NCI-H526 (cell line): ENCODE measurements at regions not wholly inside any gene's neighbourhood (a gene's known extent, or its start where the extent isn't known, plus 50 kb on each side); places are given as distances from the start of the nearest gene placed in this dataset.
"Not testable (repeated sequence)": the region's sequence is repeated elsewhere in the genome, so short reads cannot be mapped to it uniquely, and the experiment has no call there.

Source experiments
- DNase-seq, 2 experiments: peaks; one replicate each; lab custom pipeline; 2025; lab: John Stamatoyannopoulos, UW

GRCh38 chr10:93221171-93221496 is 147.4 kb downstream of the CYP26A1 start:
- DNase-seq: no peak

DNA sequence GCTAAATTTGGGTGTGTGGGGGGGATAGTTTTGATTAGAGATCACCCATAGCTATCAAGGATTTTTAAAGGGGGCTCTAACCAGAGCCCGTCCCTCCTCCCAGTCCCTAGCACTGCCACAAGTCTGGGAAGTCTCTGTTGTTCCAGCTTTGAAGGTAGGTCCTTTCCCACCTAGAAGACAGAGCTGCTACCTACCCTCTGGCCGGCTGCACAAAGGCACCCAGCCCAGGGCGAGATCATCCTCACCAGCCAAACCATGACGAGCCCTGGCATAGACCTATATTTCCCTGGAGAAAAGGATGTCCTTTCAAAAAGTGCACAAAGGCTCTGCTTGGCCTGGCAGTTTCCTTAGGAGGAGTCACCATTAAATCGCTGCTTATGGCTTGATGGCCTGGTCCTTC is 147.8 kb downstream of the CYP26A1 start:
- DNase-seq: no peak

- no peak for DNase-seq
These were observed 148.6 kb downstream of the CYP26A1 start for GRCh38 chr10:93222211-93222754.

GRCh38 chr10:93222876-93223275 is 149.2 kb downstream of the CYP26A1 start:
- no peak for DNase-seq

- no peak for DNase-seq
These were observed 149.6 kb downstream of the CYP26A1 start for GRCh38 chr10:93223336-93223735.

GRCh38 chr10:93224005-93224779 is 150.5 kb downstream of the CYP26A1 start:
- DNase-seq: no peak

- DNase-seq: no peak
These were observed 152.2 kb downstream of the CYP26A1 start for GRCh38 chr10:93225938-93226337.

DNA sequence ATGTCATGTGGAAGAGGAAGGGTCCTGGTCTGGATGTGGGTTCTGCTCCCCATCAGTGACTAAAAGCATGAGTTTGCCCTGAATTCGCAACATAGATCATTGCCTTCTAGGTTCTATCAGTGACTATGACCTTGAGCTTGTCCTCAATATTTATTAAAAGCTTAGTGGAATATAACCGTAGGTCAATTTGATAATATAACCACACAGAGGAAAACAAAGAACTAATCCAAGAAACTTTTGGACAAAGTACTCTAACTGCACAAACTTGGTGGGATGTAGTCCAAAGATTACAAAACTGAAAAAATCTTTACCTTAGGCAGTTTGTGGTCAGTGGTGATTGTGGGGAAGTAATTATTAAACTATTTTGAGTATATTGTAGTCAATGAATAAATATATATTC is 152.9 kb downstream of the CYP26A1 start:
- no peak for DNase-seq

DNA sequence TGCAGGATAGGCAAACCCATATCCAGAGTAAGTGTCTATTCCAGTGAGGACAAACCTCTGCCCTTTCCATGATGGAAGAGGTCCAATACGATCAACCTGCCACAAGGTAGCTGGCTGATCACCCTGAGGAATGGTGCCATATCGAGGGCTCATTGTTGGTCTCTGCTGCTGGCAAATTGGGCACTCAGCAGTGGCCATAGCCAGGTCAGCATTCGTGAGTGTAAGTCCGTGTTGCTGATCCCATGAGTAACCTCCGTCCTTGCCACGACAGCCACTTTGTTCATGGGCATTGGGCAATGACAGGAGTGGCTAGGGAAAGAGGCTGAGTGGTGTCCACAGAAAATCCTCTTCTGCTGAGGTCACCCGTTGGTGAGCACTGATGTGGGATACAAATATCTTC is 156.9 kb downstream of the CYP26A1 start:
- not testable (repeated sequence) for DNase-seq

DNA sequence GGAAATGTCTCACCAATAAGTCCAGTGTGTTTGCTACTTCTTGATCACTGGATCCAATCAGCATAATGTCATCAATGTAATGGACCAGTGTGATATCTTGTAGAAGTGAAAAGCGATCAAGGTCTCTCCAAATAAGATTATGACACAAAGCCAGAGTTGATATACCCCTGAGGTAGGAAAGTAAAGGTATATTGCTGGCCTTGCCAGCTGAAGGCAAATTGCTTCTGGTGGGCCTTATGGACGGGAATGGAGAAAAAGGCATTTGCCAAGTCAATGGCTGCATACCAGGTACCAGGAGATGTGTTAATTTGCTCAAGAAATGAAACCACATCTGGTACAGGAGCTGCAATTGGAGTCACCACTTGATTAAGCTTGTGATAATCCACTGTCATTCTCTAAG is 158.5 kb downstream of the CYP26A1 start:
- not testable (repeated sequence) for DNase-seq

DNA sequence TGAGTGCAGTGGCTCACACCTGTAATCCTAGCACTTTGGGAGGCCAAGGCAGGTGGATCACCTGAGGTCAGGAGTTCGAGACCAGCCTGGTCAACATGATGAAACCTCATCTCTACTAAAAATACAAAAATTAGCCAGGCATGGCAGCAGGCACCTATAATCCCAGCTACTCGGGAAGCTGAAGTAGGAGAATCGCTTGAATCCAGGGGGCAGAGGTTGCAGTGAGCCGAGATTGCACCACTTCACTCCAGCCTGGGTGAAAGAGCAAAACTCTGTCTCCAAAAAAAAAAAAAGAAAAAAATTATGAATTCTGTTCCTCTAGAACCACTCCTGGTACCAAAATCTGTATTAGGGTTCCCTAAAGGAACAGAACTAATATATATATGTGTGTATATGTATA is 161.2 kb downstream of the CYP26A1 start:
- DNase-seq: not testable (repeated sequence)

- no peak for DNase-seq
These were observed 162.0 kb downstream of the CYP26A1 start for GRCh38 chr10:93235686-93236085.

DNA sequence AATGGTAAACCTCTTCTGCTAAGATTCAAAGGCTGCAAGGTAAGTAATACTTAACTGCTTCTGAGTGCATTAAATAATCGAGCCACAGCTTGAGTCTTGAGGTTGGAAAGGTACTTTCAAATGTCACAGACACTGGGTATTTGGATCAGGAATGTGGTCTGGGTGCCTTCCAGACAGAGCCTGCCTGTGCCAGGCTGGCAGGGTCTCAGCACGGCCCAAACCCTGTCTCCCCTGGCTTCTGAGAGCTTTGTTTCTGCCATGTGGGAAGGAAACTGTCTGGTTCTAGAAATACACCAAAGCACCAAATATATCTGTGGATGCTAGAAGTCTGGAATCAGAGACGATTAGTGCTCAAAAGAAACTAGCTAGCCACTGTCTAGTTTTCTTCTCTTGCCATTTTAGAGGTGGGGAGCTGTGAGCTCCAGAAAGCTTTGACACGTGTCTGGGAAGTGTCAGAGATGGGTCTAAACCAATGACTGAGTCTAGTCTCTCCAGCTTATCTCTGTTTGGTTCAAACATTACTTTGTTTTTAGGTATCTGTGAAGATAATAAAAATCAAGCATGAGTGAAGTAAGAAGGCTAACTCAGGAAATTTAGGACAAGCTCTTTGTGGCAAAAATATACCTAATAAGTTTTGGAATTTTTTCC is 162.8 kb downstream of the CYP26A1 start:
- DNase-seq: no peak

- no peak for DNase-seq
These were observed 171.5 kb downstream of the CYP26A1 start for GRCh38 chr10:93245147-93245546.

DNA sequence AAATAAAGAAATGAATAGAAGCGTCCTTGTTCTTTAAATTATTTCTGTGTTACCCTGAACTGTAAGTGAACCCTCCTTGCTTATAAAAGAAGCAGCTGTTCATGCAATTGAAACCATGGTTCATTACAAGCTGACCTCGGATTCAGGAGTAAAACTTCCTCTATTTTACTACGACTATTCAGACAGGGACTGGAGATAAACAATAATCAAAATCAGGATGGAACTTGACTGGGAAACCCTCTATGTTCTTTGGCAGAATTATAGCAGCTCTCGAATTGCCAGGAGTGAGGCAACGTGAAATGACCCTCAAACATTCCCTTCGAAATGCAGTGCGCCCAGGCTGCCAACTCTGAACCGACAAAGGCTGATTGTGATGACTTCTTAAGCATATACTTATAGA is 172.1 kb downstream of the CYP26A1 start:
- no peak for DNase-seq

GRCh38 chr10:93248583-93249227 is 175.0 kb downstream of the CYP26A1 start:
- DNase-seq: no peak

DNA sequence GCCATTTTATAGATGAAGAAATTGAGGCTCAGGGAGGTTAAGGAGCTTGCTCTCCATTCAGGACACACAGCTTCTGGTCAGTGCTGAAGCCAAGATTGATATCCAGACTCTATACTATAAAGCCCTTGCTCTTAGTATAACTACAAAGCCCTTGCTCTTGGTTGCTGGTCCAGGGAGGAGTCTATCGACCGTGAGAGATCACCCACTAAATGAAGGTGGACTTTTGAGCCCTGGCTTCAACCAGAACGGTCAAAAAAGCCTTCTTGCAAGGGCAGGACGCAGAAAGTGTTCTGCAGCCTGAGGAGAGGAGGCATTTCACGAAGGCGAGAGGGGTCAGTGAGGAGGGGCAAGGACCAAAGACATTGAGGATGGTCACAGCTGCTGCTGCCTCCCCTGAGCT is 176.3 kb downstream of the CYP26A1 start:
- no peak for DNase-seq

DNA sequence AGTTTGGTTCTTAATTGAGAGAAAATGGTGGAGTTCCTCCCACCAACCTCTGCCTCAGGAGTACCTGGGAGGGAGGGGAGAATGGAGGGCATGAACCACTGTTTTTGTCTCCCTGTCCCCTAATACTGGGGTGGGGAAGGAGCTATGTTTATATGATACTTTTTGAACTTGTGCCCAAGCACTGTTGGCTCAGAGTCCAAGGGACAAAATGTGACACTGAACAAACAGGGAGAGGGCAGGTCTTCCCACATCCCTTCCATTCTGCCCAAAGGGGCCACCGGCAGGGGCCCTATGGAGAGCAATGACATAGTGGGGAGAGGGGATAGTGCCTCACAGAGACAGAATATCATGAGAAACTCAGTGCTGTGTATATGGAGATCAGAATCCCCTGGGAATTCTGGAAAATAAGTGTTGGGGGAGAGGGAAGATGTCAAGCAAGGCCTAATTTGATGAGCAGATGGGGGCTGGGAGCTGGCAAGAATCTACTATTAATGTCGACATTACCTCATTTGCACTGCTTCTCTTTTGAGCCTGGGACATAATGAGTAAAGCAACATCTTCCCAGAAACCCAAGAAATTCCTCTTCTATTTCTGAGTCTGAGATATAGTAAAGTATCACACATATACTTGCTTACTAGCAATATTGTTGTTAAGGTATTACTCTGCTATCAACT is 180.6 kb downstream of the CYP26A1 start:
- no peak for DNase-seq

GRCh38 chr10:93255546-93255945 is 181.9 kb downstream of the CYP26A1 start:
- no peak for DNase-seq
